Loucy (cell line): ENCODE measurements at regions not wholly inside any gene's neighbourhood (a gene's known extent, or its start where the extent isn't known, plus 50 kb on each side); places are given as distances from the start of the nearest gene placed in this dataset.

ENCODE experiments used
- H2AFZ ChIP-seq: fragments of 200-600 bp; sonication (generic); 2 replicates; pipeline ENCODE4 v1.6.0; 2016; ENCODE audit warnings: antibody characterized with exemption, mild to moderate bottlenecking, low read length, moderate library complexity
- H3F3A ChIP-seq: fragments of 200-600 bp; 2 replicates; pipeline ENCODE4 v1.6.0; 2016; ENCODE audit warnings: antibody characterized with exemption, low read depth, mild to moderate bottlenecking
- H3K27me3 ChIP-seq: fragments of 200-600 bp; sonication (generic); 2 replicates; pipeline ENCODE4 v1.6.1; 2014; ENCODE audit warnings: low read length, mild to moderate bottlenecking; ENCODE audit not compliant: insufficient read depth, poor library complexity, severe bottlenecking
- H3K36me3 ChIP-seq: fragments of 200-600 bp; sonication (generic); 2 replicates; pipeline ENCODE4 v1.6.1; 2016; ENCODE audit warnings: low read length; ENCODE audit not compliant: insufficient read depth
- H3K4me1 ChIP-seq: fragments of 200-600 bp; sonication (generic); 2 replicates; pipeline ENCODE4 v1.5.1; 2014; ENCODE audit warnings: low read length, mild to moderate bottlenecking; ENCODE audit not compliant: insufficient read depth, poor library complexity, severe bottlenecking
- H3K4me2 ChIP-seq: fragments of 200-600 bp; sonication (generic); 2 replicates; pipeline ENCODE4 v1.6.0; 2014; ENCODE audit warnings: antibody characterized with exemption, low read length, low read depth, mild to moderate bottlenecking; ENCODE audit not compliant: poor library complexity, severe bottlenecking
- H3K4me3 ChIP-seq: fragments of 200-600 bp; sonication (generic); 2 replicates; pipeline ENCODE4 v1.5.1; 2014; ENCODE audit warnings: low read length, mild to moderate bottlenecking, mixed read lengths; ENCODE audit not compliant: poor library complexity, severe bottlenecking
- H3K79me2 ChIP-seq: fragments of 200-600 bp; sonication (generic); 2 replicates; pipeline ENCODE4 v1.6.1; 2014; ENCODE audit warnings: low read length; ENCODE audit not compliant: insufficient read depth
- H3K9ac ChIP-seq: fragments of 200-600 bp; sonication (generic); 2 replicates; pipeline ENCODE4 v1.6.0; 2014; ENCODE audit warnings: mild to moderate bottlenecking, low read depth, low read length, moderate library complexity; ENCODE audit not compliant: poor library complexity, severe bottlenecking
- H3K9me2 ChIP-seq: fragments of 200-600 bp; sonication (generic); replicated peaks from 2 replicates; pipeline ENCODE4 v1.6.1; 2016; ENCODE audit warnings: low read depth, low read length, mixed read lengths
- H3K9me3 ChIP-seq: fragments of 200-600 bp; sonication (generic); 2 replicates; pipeline ENCODE4 v1.6.1; 2014; ENCODE audit warnings: mild to moderate bottlenecking, antibody characterized with exemption, low read length, low read depth; ENCODE audit not compliant: insufficient read depth
- H4K20me1 ChIP-seq: fragments of 200-600 bp; sonication (generic); 2 replicates; pipeline ENCODE4 v1.6.0; 2014; ENCODE audit warnings: antibody characterized with exemption, low read length, mild to moderate bottlenecking; ENCODE audit not compliant: insufficient read depth, poor library complexity, severe bottlenecking
- CTCF ChIP-seq: fragments of 200-600 bp; sonication (generic); conservative IDR thresholded peaks from 2 replicates; pipeline ENCODE4 v1.5.1; 2014; ENCODE audit warnings: mild to moderate bottlenecking, antibody characterized with exemption, low read length
- EZH2phosphoT487 ChIP-seq: fragments of 200-600 bp; IDR thresholded peaks from 2 replicates; pipeline ENCODE4 v1.6.1; 2018; ENCODE audit warnings: antibody characterized with exemption, mild to moderate bottlenecking, moderate library complexity, borderline replicate concordance

GRCh38 chr7:52143219-52143618, 826.6 kb upstream of the COBL start:
- Histone ChIP-seq H3K9ac (no peak overlapping the region), H3K4me1 (no peaks in the 10 kb centered on the region), H3K36me3 (no peaks in the 10 kb centered on the region), H2AFZ (no peak overlapping the region), H3K4me3 (no peak overlapping the region), H3K9me2 (no peaks in the 10 kb centered on the region), H3K4me2 (no peak overlapping the region), H3K9me3 (no peaks in the 10 kb centered on the region), H3K27me3 (no peaks in the 10 kb centered on the region), H3F3A (no peaks in the 10 kb centered on the region), H4K20me1 (no peaks in the 10 kb centered on the region), H3K79me2 (no peaks in the 10 kb centered on the region)
- TF ChIP-seq EZH2phosphoT487 = no peak
- no peak for TF ChIP-seq CTCF

GRCh38 chr7:52140851-52141250, 824.2 kb upstream of the COBL start:
- TF ChIP-seq EZH2phosphoT487 (no peak), CTCF (no peak)
- no peak overlapping the region for H3K4me2 ChIP-seq
- H3F3A ChIP-seq = no peaks in the 10 kb centered on the region
- H3K36me3 ChIP-seq = no peaks in the 10 kb centered on the region
- H3K4me1 ChIP-seq = no peaks in the 10 kb centered on the region
- no peak overlapping the region for H2AFZ ChIP-seq
- no peaks in the 10 kb centered on the region for H3K9me2 ChIP-seq
- no peaks in the 10 kb centered on the region for H3K27me3 ChIP-seq
- no peaks in the 10 kb centered on the region for H3K79me2 ChIP-seq
- no peaks in the 10 kb centered on the region for H4K20me1 ChIP-seq
- no peak overlapping the region for H3K9ac ChIP-seq
- no peaks in the 10 kb centered on the region for H3K9me3 ChIP-seq
- no peak overlapping the region for H3K4me3 ChIP-seq

GRCh38 chr7:52135403-52135802, 818.8 kb upstream of the COBL start:
- Histone ChIP-seq H3K36me3 (no peaks in the 10 kb centered on the region), H4K20me1 (no peaks in the 10 kb centered on the region)

More at GRCh38 chr7:52135403-52135802, 818.8 kb upstream of the COBL start:
- H3K9me2 ChIP-seq = no peaks in the 10 kb centered on the region
- no peak overlapping the region for H3K4me3 ChIP-seq
- H3K9ac ChIP-seq = no peak overlapping the region
- no peak overlapping the region for H3K4me2 ChIP-seq
- TF ChIP-seq CTCF (no peak), EZH2phosphoT487 (no peak)
- no peaks in the 10 kb centered on the region for H3K9me3 ChIP-seq
- no peaks in the 10 kb centered on the region for H3K79me2 ChIP-seq
- H3K4me1 ChIP-seq = no peaks in the 10 kb centered on the region
- no peaks in the 10 kb centered on the region for H3F3A ChIP-seq
- no peak overlapping the region for H2AFZ ChIP-seq
- no peaks in the 10 kb centered on the region for H3K27me3 ChIP-seq
